ENCODE measurements at regions not wholly inside any gene's neighbourhood (a gene's known extent, or its start where the extent isn't known, plus 50 kb on each side); places are given as distances from the start of the nearest gene placed in this dataset.

DNA sequence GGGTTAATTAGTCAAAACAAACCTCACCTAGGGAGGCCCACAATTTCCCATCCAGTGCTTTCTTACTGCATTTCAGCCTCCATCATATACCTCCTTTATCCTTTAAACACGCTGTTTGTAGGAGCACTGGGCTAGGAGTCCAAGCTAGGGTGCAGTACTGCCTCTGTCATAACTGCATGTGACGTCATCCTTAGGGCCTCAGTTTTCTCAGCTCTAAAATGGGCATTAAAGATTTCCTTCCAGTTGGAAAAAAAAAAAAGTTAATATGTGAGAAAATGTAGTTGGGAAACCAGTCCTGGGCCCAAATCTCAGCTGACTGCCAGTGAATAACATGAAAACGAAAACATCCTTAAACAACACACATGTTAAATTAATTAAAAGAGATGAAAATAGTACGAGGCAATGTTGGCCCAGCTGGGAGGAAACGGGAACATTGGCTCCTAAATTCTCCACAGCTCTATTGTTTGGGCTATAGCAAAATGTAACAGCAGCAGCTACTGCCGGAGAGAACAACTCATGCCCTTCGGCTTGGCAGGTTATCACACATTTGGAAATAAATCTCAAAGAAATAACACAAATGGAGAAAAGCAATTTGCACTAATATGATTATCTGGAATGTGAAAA, 79.9 kb upstream of the CCDC167 start:
- CTCF ChIA-PET = no interaction called here
- intact Hi-C loops (cut with micrococcal nuclease) = no loop called here
- H2AFZ ChIP-seq (replicated peaks; ENCODE audit: low read length, poor library complexity) = no peak overlapping the region

More for the DNA sequence above, 79.9 kb upstream of the CCDC167 start:
- Histone ChIP-seq H3K79me1 (ENCODE audit: low read depth in 1 of 2, low read length in 2 of 2) (peaks cover 0 to 3% of the 10 kb centered on the region in 2 experiments; a peak in 1 of 4 replicates), H3K9me3 (ENCODE audit: control insufficient read depth, insufficient read depth, low read length) (no peaks in the 10 kb centered on the region), H3K23ac (ENCODE audit: low read depth, low read length) (no peak overlapping the region), H3K18ac (ENCODE audit: low read depth, low read length) (no peak overlapping the region), H3K4ac (ENCODE audit: low read depth, low read length) (no peak overlapping the region), H3K4me3 (ENCODE audit: insufficient read depth, low read depth, low read length) (no peak overlapping the region), H3K27me3 (ENCODE audit: control insufficient read depth, insufficient read depth, low read length) (peaks cover 9% of the 10 kb centered on the region; the same call in 1 of the 2 replicates), H3K56ac (ENCODE audit: extremely low read depth, insufficient read depth, low read length) (no peak overlapping the region), H3K9ac (ENCODE audit: low read depth, low read length) (no peak overlapping the region), H2BK20ac (ENCODE audit: low read depth, low read length) (no peak overlapping the region), H2BK5ac (ENCODE audit: low read depth, low read length, poor library complexity, severe bottlenecking) (no peak overlapping the region), H3K27ac (ENCODE audit: insufficient read depth, low read length) (no peak overlapping the region), H3K9me1 (ENCODE audit: insufficient read depth, low read length) (peaks cover 6% of the 10 kb centered on the region), H2BK15ac (ENCODE audit: low read depth, low read length) (no peak overlapping the region), H3K36me3 (ENCODE audit: control insufficient read depth, insufficient read depth, low read length) (no peaks in the 10 kb centered on the region), H3K14ac (replicated peaks; ENCODE audit: low read depth, low read length) (no peak overlapping the region), H2AK9ac (replicated peaks; ENCODE audit: low read depth, low read length, poor library complexity) (no peak overlapping the region), H4K5ac (ENCODE audit: low read depth, low read length) (no peak overlapping the region), H3K4me1 (ENCODE audit: control insufficient read depth, insufficient read depth, low read length) (peaks cover 7% of the 10 kb centered on the region), H2BK120ac (ENCODE audit: low read depth, low read length) (no peak overlapping the region; the same call in 1 of the 2 replicates), H4K20me1 (ENCODE audit: insufficient read depth, low read length) (no peaks in the 10 kb centered on the region), H4K91ac (ENCODE audit: insufficient read depth, low read depth, low read length) (no peak overlapping the region), H3K4me2 (ENCODE audit: low read depth, low read length) (no peak overlapping the region), H2AK5ac (ENCODE audit: low read depth, low read length) (no peak overlapping the region), H4K8ac (ENCODE audit: low read depth in 2 of 2, low read length in 2 of 2) (no peak overlapping the region)
- no CpG with 5 or more reads among the region's 7 CpGs for WGBS, 2 experiments (ENCODE audit: extremely low coverage in 2 of 2, insufficient read length in 1 of 2)
- TF ChIP-seq MXI1 (IDR thresholded peaks at IDR 0.05; ENCODE audit: borderline replicate concordance, low read depth, low read length) = no peak
- POLR2A ChIA-PET (ENCODE audit: unreplicated experiment) = no interaction called here
- no TSS peak for BruUV-seq (replicated peaks)
- in situ Hi-C loops (cut with MboI; ENCODE audit: low sequenced_read_pairs) = no loop called here
- dilution Hi-C loops (cut with HindIII; ENCODE audit: low sequenced_read_pairs, unreplicated experiment) = no loop called here
- no peak for ATAC-seq (ENCODE audit: low read depth)
- DNase-seq = no peak
